Neural cell (in vitro differentiated cells): ENCODE measurements at regions not wholly inside any gene's neighbourhood (a gene's known extent, or its start where the extent isn't known, plus 50 kb on each side); places are given as distances from the start of the nearest gene placed in this dataset.

ENCODE experiments used
- H2AFZ ChIP-seq: fragments of 200-600, 300-800 bp; sonication (generic), shearing (Covaris generic); 2 replicates; pipeline ENCODE4 v1.6.0; 2014; ENCODE audit warnings: low read depth, mild to moderate bottlenecking, antibody characterized with exemption, low read length, moderate library complexity
- H3F3A ChIP-seq: fragments of 200-600 bp; shearing (Covaris generic); 2 replicates; pipeline ENCODE4 v1.6.1; 2016; ENCODE audit warnings: mild to moderate bottlenecking, moderate library complexity, mixed read lengths, antibody characterized with exemption, low read length; ENCODE audit not compliant: insufficient read depth, poor library complexity, severe bottlenecking
- H3K27ac ChIP-seq: fragments of 200-600, 300-800 bp; sonication (generic), shearing (Covaris generic); 2 replicates; pipeline ENCODE4 v1.5.1; 2014; ENCODE audit warnings: mild to moderate bottlenecking, low read length, moderate library complexity
- H3K27me3 ChIP-seq: fragments of 300-800, 200-600 bp; sonication (generic), shearing (Covaris generic); 2 replicates; pipeline ENCODE4 v1.6.0; 2014; ENCODE audit warnings: mild to moderate bottlenecking, low read depth, low read length, moderate library complexity; ENCODE audit not compliant: insufficient read depth
- H3K36me3 ChIP-seq: fragments of 300-800, 200-600 bp; sonication (generic), shearing (Covaris generic); 2 replicates; pipeline ENCODE4 v1.5.1; 2014; ENCODE audit warnings: mild to moderate bottlenecking, antibody characterized with exemption, low read length, moderate library complexity; ENCODE audit not compliant: insufficient read depth
- H3K4me2 ChIP-seq: fragments of 300-800, 200-600 bp; sonication (generic), shearing (Covaris generic); 2 replicates; pipeline ENCODE4 v1.6.0; 2014; ENCODE audit warnings: mild to moderate bottlenecking, low read length
- H3K4me3 ChIP-seq: fragments of 300-800, 200-600 bp; sonication (generic), shearing (Covaris generic); 2 replicates; pipeline ENCODE4 v1.5.1; 2014; ENCODE audit warnings: mild to moderate bottlenecking, low read length, moderate library complexity
- H3K79me2 ChIP-seq: fragments of 200-600 bp; shearing (Covaris generic); replicated peaks from 2 replicates; pipeline ENCODE4 v1.6.0; 2014; ENCODE audit warnings: mild to moderate bottlenecking, low read length, moderate library complexity; ENCODE audit not compliant: insufficient read depth
- H3K9ac ChIP-seq: fragments of 300-800, 200-600 bp; sonication (generic), shearing (Covaris generic); 2 replicates; pipeline ENCODE4 v1.6.1; 2016; ENCODE audit warnings: mild to moderate bottlenecking, low read length, mixed read lengths
- H3K9me2 ChIP-seq: fragments of 200-600 bp; shearing (Covaris generic); 2 replicates; pipeline ENCODE4 v1.6.1; 2016; ENCODE audit warnings: mild to moderate bottlenecking, low read length, mixed read lengths; ENCODE audit not compliant: insufficient read depth
- H3K9me3 ChIP-seq: fragments of 200-600, 300-800 bp; sonication (generic), shearing (Covaris generic); 2 replicates; pipeline ENCODE4 v1.6.1; 2016; ENCODE audit warnings: mild to moderate bottlenecking, mixed run types, low read length, moderate library complexity, mixed read lengths
- H4K20me1 ChIP-seq: fragments of 200-600 bp; shearing (Covaris generic); 2 replicates; pipeline ENCODE4 v1.6.1; 2016; ENCODE audit warnings: mild to moderate bottlenecking, mixed run types; ENCODE audit not compliant: insufficient read depth
- CTCF ChIP-seq: fragments of 450-650 bp; IDR thresholded peaks from 2 replicates; pipeline ENCODE4 v1.5.1; 2014; ENCODE audit warnings: antibody characterized with exemption, mild to moderate bottlenecking, moderate library complexity; ENCODE audit not compliant: poor library complexity, severe bottlenecking
- EP300 ChIP-seq: fragments of 450-650 bp; conservative IDR thresholded peaks from 2 replicates; pipeline ENCODE4 v1.6.1; 2014; ENCODE audit warnings: antibody characterized with exemption, mild to moderate bottlenecking, moderate library complexity; ENCODE audit not compliant: poor library complexity, severe bottlenecking
- EZH2 ChIP-seq: fragments of 200-600, 300-800 bp; shearing (Covaris generic), sonication (generic); IDR thresholded peaks from 2 replicates; pipeline ENCODE4 v1.6.1; 2014; ENCODE audit warnings: antibody characterized with exemption, low read length, borderline replicate concordance, mild to moderate bottlenecking; ENCODE audit not compliant: insufficient read depth, poor library complexity, severe bottlenecking
- MXI1 ChIP-seq: fragments of 450-650 bp; conservative IDR thresholded peaks from 2 replicates; pipeline ENCODE4 v1.6.1; 2014; ENCODE audit warnings: antibody characterized with exemption, mild to moderate bottlenecking; ENCODE audit not compliant: poor library complexity, severe bottlenecking
- POLR2AphosphoS5 ChIP-seq: IDR thresholded peaks from 2 replicates; pipeline ENCODE4 v1.6.1; 2012
- RAD21 ChIP-seq: fragments of 450-650 bp; conservative IDR thresholded peaks from 2 replicates; pipeline ENCODE4 v1.6.1; 2014; ENCODE audit warnings: antibody characterized with exemption, mild to moderate bottlenecking, moderate library complexity
- SMC3 ChIP-seq: fragments of 450-650 bp; conservative IDR thresholded peaks from 2 replicates; pipeline ENCODE4 v1.6.1; 2014; ENCODE audit warnings: antibody characterized with exemption, mild to moderate bottlenecking, moderate library complexity; ENCODE audit not compliant: poor library complexity
- TAF1 ChIP-seq: IDR thresholded peaks from 2 replicates; pipeline ENCODE4 v1.6.1; 2012; ENCODE audit warnings: low read depth
- TF ChIP-seq, protein P1 (sequence below): IDR thresholded peaks from 2 replicates; pipeline ENCODE4 v1.6.1; 2012; ENCODE audit warnings: borderline replicate concordance

- Histone ChIP-seq H3K79me2 (no peaks in the 10 kb centered on the region), H3K27me3 (no peaks in the 10 kb centered on the region), H3K36me3 (no peaks in the 10 kb centered on the region), H3K4me2 (no peak overlapping the region), H3K27ac (no peak overlapping the region), H3K9ac (no peak overlapping the region), H4K20me1 (no peaks in the 10 kb centered on the region), H3K9me2 (no peaks in the 10 kb centered on the region), H3K4me3 (no peak overlapping the region), H2AFZ (no peak overlapping the region), H3K9me3 (no peaks in the 10 kb centered on the region), H3F3A (no peaks in the 10 kb centered on the region)
- no peak for TF ChIP-seq EZH2
- no peak for TF ChIP-seq EP300
- no peak for TF ChIP-seq RAD21
- TF ChIP-seq MXI1 = no peak
These were observed 1914.5 kb upstream of the PIK3C3 start for GRCh38 chr18:40040574-40040973.

- no peaks in the 10 kb centered on the region for H3K36me3 ChIP-seq
- H3K9me3 ChIP-seq = no peaks in the 10 kb centered on the region
- no peaks in the 10 kb centered on the region for H3F3A ChIP-seq
- H2AFZ ChIP-seq = no peak overlapping the region
- H3K4me3 ChIP-seq = no peak overlapping the region
- H3K9me2 ChIP-seq = no peaks in the 10 kb centered on the region
- no peak for TF ChIP-seq POLR2AphosphoS5
- TF ChIP-seq RAD21 = no peak
- no peak for TF ChIP-seq CTCF
- no peak for TF ChIP-seq EZH2
- no peak for TF ChIP-seq EP300
- no peak for TF ChIP-seq MXI1
- H3K27me3 ChIP-seq = no peaks in the 10 kb centered on the region
- H3K79me2 ChIP-seq = no peaks in the 10 kb centered on the region
- no peak overlapping the region for H3K9ac ChIP-seq
- H4K20me1 ChIP-seq = no peaks in the 10 kb centered on the region
- no peak overlapping the region for H3K4me2 ChIP-seq
- no peak overlapping the region for H3K27ac ChIP-seq
These were observed 1917.7 kb upstream of the PIK3C3 start for GRCh38 chr18:40037356-40037755.

GRCh38 chr18:40036861-40037260, 1918.2 kb upstream of the PIK3C3 start:
- H3K27me3 ChIP-seq = no peaks in the 10 kb centered on the region
- H2AFZ ChIP-seq = no peak overlapping the region
- H3K27ac ChIP-seq = no peak overlapping the region
- no peak overlapping the region for H3K9ac ChIP-seq
- no peaks in the 10 kb centered on the region for H3K79me2 ChIP-seq
- TF ChIP-seq EZH2 (no peak), EP300 (no peak), POLR2AphosphoS5 (no peak), TAF1 (no peak), RAD21 (no peak), SMC3 (no peak), CTCF (no peak), MXI1 (no peak)
- TF ChIP-seq, protein P1, sequence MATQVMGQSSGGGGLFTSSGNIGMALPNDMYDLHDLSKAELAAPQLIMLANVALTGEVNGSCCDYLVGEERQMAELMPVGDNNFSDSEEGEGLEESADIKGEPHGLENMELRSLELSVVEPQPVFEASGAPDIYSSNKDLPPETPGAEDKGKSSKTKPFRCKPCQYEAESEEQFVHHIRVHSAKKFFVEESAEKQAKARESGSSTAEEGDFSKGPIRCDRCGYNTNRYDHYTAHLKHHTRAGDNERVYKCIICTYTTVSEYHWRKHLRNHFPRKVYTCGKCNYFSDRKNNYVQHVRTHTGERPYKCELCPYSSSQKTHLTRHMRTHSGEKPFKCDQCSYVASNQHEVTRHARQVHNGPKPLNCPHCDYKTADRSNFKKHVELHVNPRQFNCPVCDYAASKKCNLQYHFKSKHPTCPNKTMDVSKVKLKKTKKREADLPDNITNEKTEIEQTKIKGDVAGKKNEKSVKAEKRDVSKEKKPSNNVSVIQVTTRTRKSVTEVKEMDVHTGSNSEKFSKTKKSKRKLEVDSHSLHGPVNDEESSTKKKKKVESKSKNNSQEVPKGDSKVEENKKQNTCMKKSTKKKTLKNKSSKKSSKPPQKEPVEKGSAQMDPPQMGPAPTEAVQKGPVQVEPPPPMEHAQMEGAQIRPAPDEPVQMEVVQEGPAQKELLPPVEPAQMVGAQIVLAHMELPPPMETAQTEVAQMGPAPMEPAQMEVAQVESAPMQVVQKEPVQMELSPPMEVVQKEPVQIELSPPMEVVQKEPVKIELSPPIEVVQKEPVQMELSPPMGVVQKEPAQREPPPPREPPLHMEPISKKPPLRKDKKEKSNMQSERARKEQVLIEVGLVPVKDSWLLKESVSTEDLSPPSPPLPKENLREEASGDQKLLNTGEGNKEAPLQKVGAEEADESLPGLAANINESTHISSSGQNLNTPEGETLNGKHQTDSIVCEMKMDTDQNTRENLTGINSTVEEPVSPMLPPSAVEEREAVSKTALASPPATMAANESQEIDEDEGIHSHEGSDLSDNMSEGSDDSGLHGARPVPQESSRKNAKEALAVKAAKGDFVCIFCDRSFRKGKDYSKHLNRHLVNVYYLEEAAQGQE = no peak
- H3K4me3 ChIP-seq = no peak overlapping the region
- no peaks in the 10 kb centered on the region for H4K20me1 ChIP-seq
- no peaks in the 10 kb centered on the region for H3K9me2 ChIP-seq
- no peaks in the 10 kb centered on the region for H3F3A ChIP-seq
- no peaks in the 10 kb centered on the region for H3K36me3 ChIP-seq
- no peak overlapping the region for H3K4me2 ChIP-seq
- no peaks in the 10 kb centered on the region for H3K9me3 ChIP-seq
